ENCODE measurements at regions not wholly inside any gene's neighbourhood (a gene's known extent, or its start where the extent isn't known, plus 50 kb on each side); places are given as distances from the start of the nearest gene placed in this dataset.

- no peak for DNase-seq
- in situ Hi-C loops (cut with HindIII; ENCODE audit: low pct_ligation_motif_present, low sequenced_read_pairs), result no loop called here
- Histone ChIP-seq H3K36me3 (replicated peaks) (no peaks in the 10 kb centered on the region), H3K27ac (no peak overlapping the region), H3K27me3 (replicated peaks) (no peaks in the 10 kb centered on the region), H3K4me3 (ENCODE audit: low read depth, low read length) (no peak overlapping the region)
- no peak for TF ChIP-seq CTCF (IDR thresholded peaks at IDR 0.05; ENCODE audit: low read depth, low read length, missing control alignments)
These were observed 148.2 kb upstream of the WNT4 start for GRCh38 chr1:22291057-22291456.

- no peaks in the 10 kb centered on the region for H3K36me3 ChIP-seq (replicated peaks)
- H3K4me3 ChIP-seq (ENCODE audit: low read depth, low read length), result no peak overlapping the region
- no peak for TF ChIP-seq CTCF (IDR thresholded peaks at IDR 0.05; ENCODE audit: low read depth, low read length, missing control alignments)
- H3K27ac ChIP-seq, result no peak overlapping the region
- in situ Hi-C loops (cut with HindIII; ENCODE audit: low pct_ligation_motif_present, low sequenced_read_pairs), result no loop called here
- H3K27me3 ChIP-seq (replicated peaks), result no peaks in the 10 kb centered on the region
- DNase-seq, result no peak
These were observed 148.6 kb upstream of the WNT4 start for GRCh38 chr1:22291494-22291893.

GRCh38 chr1:22292011-22292788, 149.3 kb upstream of the WNT4 start:
- in situ Hi-C loops (cut with HindIII; ENCODE audit: low pct_ligation_motif_present, low sequenced_read_pairs), result no loop called here
- H3K36me3 ChIP-seq (replicated peaks), result no peaks in the 10 kb centered on the region
- no peak for TF ChIP-seq CTCF (IDR thresholded peaks at IDR 0.05; ENCODE audit: low read depth, low read length, missing control alignments)
- no peak overlapping the region for H3K4me3 ChIP-seq (ENCODE audit: low read depth, low read length)
- H3K27me3 ChIP-seq (replicated peaks), result no peaks in the 10 kb centered on the region
- no peak for DNase-seq
- no peak overlapping the region for H3K27ac ChIP-seq

DNA sequence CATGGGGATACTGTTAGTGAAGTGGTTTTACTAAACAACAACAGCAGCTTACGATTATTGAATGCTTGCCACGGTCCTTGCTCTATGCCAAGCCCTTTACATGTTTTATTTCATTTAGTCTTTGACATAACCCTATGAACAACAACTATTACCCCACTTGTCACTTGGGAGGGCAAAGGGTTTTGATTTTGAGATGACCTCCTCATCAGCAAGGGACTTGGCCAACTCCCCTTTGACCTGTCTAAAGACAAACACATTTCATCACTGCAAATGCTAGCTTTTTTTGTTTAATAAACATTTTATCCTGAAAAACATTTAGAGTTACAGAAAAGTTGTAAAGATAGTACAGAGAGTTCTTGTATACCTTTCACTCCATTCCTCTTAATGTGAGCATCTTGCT, 152.5 kb upstream of the WNT4 start:
- Histone ChIP-seq H3K27me3 (replicated peaks) (peaks cover 4% of the 10 kb centered on the region), H3K36me3 (replicated peaks) (no peaks in the 10 kb centered on the region), H3K4me3 (ENCODE audit: low read depth, low read length) (no peak overlapping the region), H3K27ac (no peak overlapping the region)
- no peak for DNase-seq
- TF ChIP-seq CTCF (IDR thresholded peaks at IDR 0.05; ENCODE audit: low read depth, low read length, missing control alignments), result no peak
- in situ Hi-C loops (cut with HindIII; ENCODE audit: low pct_ligation_motif_present, low sequenced_read_pairs), result no loop called here

GRCh38 chr1:22295856-22296255, 153.0 kb upstream of the WNT4 start:
- H3K27me3 ChIP-seq (replicated peaks), result peaks cover 4% of the 10 kb centered on the region
- in situ Hi-C loops (cut with HindIII; ENCODE audit: low pct_ligation_motif_present, low sequenced_read_pairs), result no loop called here
- TF ChIP-seq CTCF (IDR thresholded peaks at IDR 0.05; ENCODE audit: low read depth, low read length, missing control alignments), result no peak

More at GRCh38 chr1:22295856-22296255, 153.0 kb upstream of the WNT4 start:
- no peak overlapping the region for H3K27ac ChIP-seq
- DNase-seq, result no peak
- no peaks in the 10 kb centered on the region for H3K36me3 ChIP-seq (replicated peaks)
- H3K4me3 ChIP-seq (ENCODE audit: low read depth, low read length), result no peak overlapping the region
